Activated T-helper 9 cell treated with anti-CD3 and anti-CD28 coated beads, Interleukin-2, amount 50 U/mL, for 16 hours (primary cell): ENCODE measurements at regions not wholly inside any gene's neighbourhood (a gene's known extent, or its start where the extent isn't known, plus 50 kb on each side); places are given as distances from the start of the nearest gene placed in this dataset.
"Not testable (repeated sequence)": the region's sequence is repeated elsewhere in the genome, so short reads cannot be mapped to it uniquely, and the experiment has no call there.

Experiments
- DNase-seq: peaks from one replicate; pipeline ENCODE4 v3.0.0-alpha.2; 2020; ENCODE audit warnings: low read depth

GRCh38 chr3:8423307-8423706, 78.3 kb upstream of the LMCD1 start:
- no peak for DNase-seq

DNA sequence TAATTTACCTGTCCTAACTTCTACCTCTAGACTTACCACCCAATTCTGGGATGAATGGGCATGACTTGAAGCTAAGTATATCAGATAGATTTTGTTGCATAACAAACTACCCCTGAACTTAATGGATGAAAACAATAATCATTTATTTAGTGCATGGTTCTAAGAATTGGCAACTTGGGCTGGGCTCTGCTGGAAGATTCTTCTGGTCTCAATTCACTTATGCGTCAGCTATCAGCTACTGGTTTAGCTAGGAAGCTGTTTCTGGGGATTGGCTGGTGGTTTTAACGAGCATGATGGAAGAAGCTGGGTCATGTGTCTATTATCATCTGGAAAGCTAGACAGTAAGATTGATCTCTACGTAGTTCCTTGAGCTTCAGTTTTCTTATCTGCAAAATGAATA, 77.3 kb upstream of the LMCD1 start:
- no peak for DNase-seq

DNA sequence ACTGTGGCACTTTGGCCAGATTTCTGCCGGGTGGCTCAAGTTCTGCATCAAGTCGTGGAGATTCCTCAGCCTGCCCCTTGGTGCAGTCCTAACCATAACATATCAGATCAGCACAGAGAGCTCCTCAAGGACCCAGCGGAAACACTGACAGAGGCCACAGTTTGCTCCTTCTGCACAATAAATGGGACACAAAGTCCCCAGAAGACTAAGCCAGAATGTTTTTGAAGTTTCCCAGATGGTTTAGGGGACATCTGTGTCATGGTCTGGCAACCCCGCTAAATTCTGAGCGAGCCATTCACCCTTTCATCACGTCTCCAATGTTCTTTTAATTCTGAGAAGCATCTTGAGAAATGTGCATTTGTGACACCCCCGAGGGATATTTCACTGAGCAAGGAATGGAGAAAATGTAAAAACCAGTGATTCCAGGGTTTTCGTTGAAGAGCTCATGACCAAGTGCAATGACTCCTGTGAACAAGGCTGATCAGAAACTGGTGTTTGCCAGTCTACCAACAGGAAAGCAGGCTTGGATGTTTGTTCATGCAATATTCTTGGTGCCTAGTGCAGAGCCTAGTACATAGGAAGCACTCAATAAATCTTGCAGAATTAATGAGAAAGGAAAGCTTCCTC, 64.8 kb upstream of the LMCD1 start:
- DNase-seq = no peak

DNA sequence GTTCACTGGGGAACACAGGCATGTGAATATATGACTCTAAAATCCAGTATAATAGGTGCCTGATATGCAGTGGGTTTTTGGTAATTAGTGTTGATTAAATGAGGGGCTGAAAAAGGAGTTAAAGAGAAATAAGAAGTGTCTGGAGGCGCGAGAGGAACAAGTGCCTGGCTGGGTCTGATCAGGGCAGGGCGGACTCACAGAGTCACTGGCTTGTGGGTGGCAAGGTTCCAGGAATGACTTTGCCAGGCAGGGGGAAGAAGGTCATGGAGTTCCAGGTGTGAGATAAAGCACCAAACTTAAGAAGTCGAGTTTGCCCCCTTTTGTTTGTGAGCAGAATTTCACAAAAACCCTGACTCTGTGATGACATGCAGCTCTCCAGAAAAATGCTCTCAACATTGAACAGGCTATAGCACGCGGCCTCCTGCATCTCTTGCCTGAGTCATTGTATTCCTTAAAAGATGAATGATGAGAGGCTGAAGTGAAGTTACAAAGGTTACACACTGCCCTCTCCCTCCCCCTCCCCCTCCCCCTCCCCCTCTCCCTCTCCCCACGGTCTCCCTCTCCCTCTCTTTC, 63.0 kb upstream of the LMCD1 start:
- DNase-seq = no peak

DNA sequence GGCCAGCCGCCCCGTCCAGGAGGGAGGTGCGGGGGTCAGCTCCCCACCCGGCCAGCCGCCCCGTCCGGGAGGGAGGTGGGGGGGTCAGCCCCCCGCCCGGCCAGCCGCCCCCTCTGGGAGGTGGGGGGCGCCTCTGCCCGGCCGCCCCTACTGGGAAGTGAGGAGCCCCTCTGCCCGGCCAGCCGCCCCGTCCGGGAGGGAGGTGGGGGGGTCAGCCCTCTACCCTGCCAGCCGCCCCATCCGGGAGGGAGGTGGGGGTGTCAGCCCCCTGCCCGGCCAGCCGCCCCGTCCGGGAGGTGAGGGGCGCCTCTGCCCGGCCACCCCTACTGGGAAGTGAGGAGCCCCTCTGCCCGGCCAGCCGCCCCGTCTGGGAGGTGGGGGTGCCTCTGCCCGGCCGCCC, 61.5 kb upstream of the LMCD1 start:
- DNase-seq = not testable (repeated sequence)

GRCh38 chr3:8441969-8442559, 59.6 kb upstream of the LMCD1 start:
- DNase-seq = no peak

- no peak for DNase-seq
Measured at GRCh38 chr3:8442993-8443650, 58.5 kb upstream of the LMCD1 start.

GRCh38 chr3:8443829-8444791, 57.5 kb upstream of the LMCD1 start:
- no peak for DNase-seq

DNA sequence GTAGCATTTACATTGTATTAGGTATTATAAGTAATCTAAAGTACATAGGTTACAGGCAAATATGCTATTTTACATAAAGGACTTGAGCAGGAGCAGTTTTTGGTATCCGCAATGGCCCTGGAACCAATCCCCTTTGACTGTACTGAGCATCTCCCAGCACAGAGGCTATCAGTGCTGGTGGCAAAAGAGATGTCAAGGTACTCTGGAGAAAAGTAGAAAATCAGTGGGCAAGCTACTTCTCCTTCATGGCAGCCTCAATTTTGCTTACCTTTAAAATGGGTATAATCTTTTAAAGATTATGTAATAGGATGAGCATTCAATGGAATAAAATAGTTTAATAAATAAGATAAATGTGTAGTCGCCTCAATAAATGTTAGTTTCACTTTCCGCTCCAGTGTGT, 56.7 kb upstream of the LMCD1 start:
- no peak for DNase-seq

GRCh38 chr3:8445861-8446260, 55.8 kb upstream of the LMCD1 start:
- DNase-seq = no peak

DNA sequence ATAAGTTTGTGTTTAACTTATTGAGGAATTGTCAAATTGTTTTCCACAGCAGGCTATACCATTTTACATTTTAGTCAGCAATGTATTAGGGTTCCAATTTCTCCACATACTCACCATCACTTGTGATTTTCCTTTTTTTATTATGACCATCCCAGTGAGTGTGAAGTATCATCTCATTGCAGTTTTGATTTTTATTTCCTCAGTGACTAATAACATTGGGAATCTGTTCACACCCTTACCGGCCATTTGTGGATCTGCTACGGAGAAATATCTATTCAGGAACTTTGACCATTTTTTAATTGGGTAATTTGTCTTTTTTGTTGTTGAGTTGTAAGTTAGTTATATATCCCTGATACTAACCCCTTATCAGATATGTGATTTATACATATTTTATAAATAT, 54.8 kb upstream of the LMCD1 start:
- no peak for DNase-seq

DNA sequence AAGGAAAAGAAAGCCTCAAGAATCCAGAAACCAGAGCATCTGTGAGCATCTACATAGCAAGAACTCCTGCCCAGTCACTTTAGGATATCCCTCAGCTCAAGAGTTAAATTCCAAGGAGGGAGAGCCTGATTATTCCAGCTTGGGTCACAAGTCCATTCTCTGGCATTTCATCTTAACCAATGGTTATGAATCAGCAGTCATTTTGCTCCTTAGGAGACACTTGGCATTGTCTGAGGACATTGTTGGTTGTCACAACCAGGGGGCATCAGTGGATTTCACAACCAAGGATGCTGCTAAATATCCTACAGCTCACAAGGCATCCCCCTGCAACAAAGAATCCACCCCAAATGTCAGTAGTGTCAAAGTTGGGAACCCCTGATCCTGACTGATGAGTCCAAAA, 51.0 kb upstream of the LMCD1 start:
- no peak for DNase-seq

DNA sequence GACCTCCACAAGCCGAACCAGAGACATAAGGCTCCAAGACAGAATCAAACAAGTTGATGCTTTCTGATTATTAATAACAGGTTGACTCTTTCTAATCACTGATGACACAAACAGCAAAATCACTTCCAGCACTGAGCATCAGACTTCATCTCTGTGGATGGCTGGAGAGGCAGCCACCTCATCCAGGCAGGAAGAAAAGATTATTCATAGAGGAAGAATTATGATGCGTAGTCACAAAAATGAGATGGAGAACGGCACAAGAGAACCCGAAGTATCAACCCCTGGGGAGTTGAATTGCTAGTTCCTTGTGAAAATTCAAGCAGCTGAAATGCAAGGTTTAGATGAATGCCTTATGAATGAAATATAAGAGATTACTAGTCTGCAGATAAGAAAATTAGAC, 49.9 kb upstream of the LMCD1 start:
- DNase-seq = no peak
